ENCODE measurements at regions not wholly inside any gene's neighbourhood (a gene's known extent, or its start where the extent isn't known, plus 50 kb on each side); places are given as distances from the start of the nearest gene placed in this dataset.

- TF ChIP-seq YY1 (IDR thresholded peaks at IDR 0.05; ENCODE audit: insufficient read depth, insufficient read length), result no peak
- TF ChIP-seq SUZ12 (IDR thresholded peaks at IDR 0.05; ENCODE audit: extremely low read depth, insufficient read depth, insufficient read length), result no peak
- TF ChIP-seq ZNF274 (IDR thresholded peaks at IDR 0.05; ENCODE audit: low read depth, low read length), result no peak
- Histone ChIP-seq H3K4me1 (ENCODE audit: insufficient read depth, insufficient read length) (no peaks in the 10 kb centered on the region), H3K27me3 (ENCODE audit: insufficient read depth, insufficient read length) (no peaks in the 10 kb centered on the region), H3K36me3 (ENCODE audit: insufficient read depth, insufficient read length, low read length) (no peaks in the 10 kb centered on the region), H3K9ac (ENCODE audit: insufficient read length, low read depth) (no peak overlapping the region), H3K9me3 (ENCODE audit: insufficient read depth, low read length) (no peaks in the 10 kb centered on the region), H3K4me3 (ENCODE audit: insufficient read length, low read depth) (no peak overlapping the region)
- DNase-seq (ENCODE audit: low read depth, low spot score), result no peak
Measured at GRCh38 chr1:168819668-168820067, 90.7 kb upstream of the DPT start.

DNA sequence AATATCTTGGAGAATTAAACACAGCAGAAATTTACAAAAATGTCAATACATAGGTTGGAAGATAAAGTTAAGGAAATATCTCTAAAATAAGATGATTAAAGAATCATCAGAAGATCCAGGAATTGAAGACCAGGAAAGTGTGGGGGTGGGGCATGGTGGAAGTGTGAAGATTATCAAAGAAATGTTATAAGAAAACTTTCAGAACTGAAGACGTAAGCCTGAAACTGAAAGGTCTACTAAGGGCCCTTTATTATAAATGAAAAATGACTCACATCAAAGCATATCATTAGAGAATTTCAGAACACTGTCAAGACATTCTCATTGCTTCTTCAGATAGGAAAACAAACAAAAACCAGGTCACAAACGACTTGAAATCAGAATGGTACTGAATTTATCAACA lies 92.4 kb upstream of the DPT start:
- Histone ChIP-seq H3K4me3 (ENCODE audit: insufficient read length, low read depth) (no peak overlapping the region), H3K36me3 (ENCODE audit: insufficient read depth, insufficient read length, low read length) (no peaks in the 10 kb centered on the region), H3K9me3 (ENCODE audit: insufficient read depth, low read length) (no peaks in the 10 kb centered on the region), H3K4me1 (ENCODE audit: insufficient read depth, insufficient read length) (no peaks in the 10 kb centered on the region), H3K9ac (ENCODE audit: insufficient read length, low read depth) (no peak overlapping the region), H3K27me3 (ENCODE audit: insufficient read depth, insufficient read length) (no peaks in the 10 kb centered on the region)
- DNase-seq (ENCODE audit: low read depth, low spot score), result no peak
- TF ChIP-seq ZNF274 (IDR thresholded peaks at IDR 0.05; ENCODE audit: low read depth, low read length), result no peak
- TF ChIP-seq SUZ12 (IDR thresholded peaks at IDR 0.05; ENCODE audit: extremely low read depth, insufficient read depth, insufficient read length), result no peak
- TF ChIP-seq YY1 (IDR thresholded peaks at IDR 0.05; ENCODE audit: insufficient read depth, insufficient read length), result no peak

DNA sequence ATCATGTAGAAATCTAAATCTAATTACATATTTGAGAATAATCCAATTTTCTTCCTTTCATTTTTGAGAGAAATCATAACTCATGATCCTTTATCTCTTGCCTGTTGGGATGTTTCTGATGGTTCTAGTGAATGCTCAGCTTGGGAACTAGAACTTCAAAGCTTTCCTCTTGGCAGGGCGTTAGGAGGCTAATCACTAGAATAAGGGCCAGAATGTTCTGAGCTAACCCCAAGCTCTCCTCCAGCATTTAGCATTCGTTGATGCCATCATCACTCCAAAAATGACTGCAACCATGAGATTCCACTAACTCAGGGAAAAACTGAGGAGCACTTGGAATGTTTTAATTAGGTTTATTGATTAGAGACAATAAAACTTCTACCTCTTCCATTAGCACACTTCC lies 93.9 kb upstream of the DPT start:
- no peaks in the 10 kb centered on the region for H3K9me3 ChIP-seq (ENCODE audit: insufficient read depth, low read length)
- DNase-seq (ENCODE audit: low read depth, low spot score), result no peak
- no peak overlapping the region for H3K9ac ChIP-seq (ENCODE audit: insufficient read length, low read depth)
- H3K4me1 ChIP-seq (ENCODE audit: insufficient read depth, insufficient read length), result no peaks in the 10 kb centered on the region
- TF ChIP-seq ZNF274 (IDR thresholded peaks at IDR 0.05; ENCODE audit: low read depth, low read length) (no peak), SUZ12 (IDR thresholded peaks at IDR 0.05; ENCODE audit: extremely low read depth, insufficient read depth, insufficient read length) (no peak), YY1 (IDR thresholded peaks at IDR 0.05; ENCODE audit: insufficient read depth, insufficient read length) (no peak)
- no peaks in the 10 kb centered on the region for H3K36me3 ChIP-seq (ENCODE audit: insufficient read depth, insufficient read length, low read length)
- no peak overlapping the region for H3K4me3 ChIP-seq (ENCODE audit: insufficient read length, low read depth)
- no peaks in the 10 kb centered on the region for H3K27me3 ChIP-seq (ENCODE audit: insufficient read depth, insufficient read length)

GRCh38 chr1:168823988-168824387 lies 95.0 kb upstream of the DPT start:
- no peak overlapping the region for H3K4me3 ChIP-seq (ENCODE audit: insufficient read length, low read depth)
- H3K4me1 ChIP-seq (ENCODE audit: insufficient read depth, insufficient read length), result no peaks in the 10 kb centered on the region
- H3K9me3 ChIP-seq (ENCODE audit: insufficient read depth, low read length), result no peaks in the 10 kb centered on the region
- H3K9ac ChIP-seq (ENCODE audit: insufficient read length, low read depth), result no peak overlapping the region
- TF ChIP-seq YY1 (IDR thresholded peaks at IDR 0.05; ENCODE audit: insufficient read depth, insufficient read length) (no peak), SUZ12 (IDR thresholded peaks at IDR 0.05; ENCODE audit: extremely low read depth, insufficient read depth, insufficient read length) (no peak), ZNF274 (IDR thresholded peaks at IDR 0.05; ENCODE audit: low read depth, low read length) (no peak)
- no peaks in the 10 kb centered on the region for H3K36me3 ChIP-seq (ENCODE audit: insufficient read depth, insufficient read length, low read length)
- no peak for DNase-seq (ENCODE audit: low read depth, low spot score)
- no peaks in the 10 kb centered on the region for H3K27me3 ChIP-seq (ENCODE audit: insufficient read depth, insufficient read length)

- Histone ChIP-seq H3K9me3 (ENCODE audit: insufficient read depth, low read length) (no peaks in the 10 kb centered on the region), H3K27me3 (ENCODE audit: insufficient read depth, insufficient read length) (no peaks in the 10 kb centered on the region), H3K4me3 (ENCODE audit: insufficient read length, low read depth) (no peak overlapping the region), H3K9ac (ENCODE audit: insufficient read length, low read depth) (no peak overlapping the region), H3K36me3 (ENCODE audit: insufficient read depth, insufficient read length, low read length) (no peaks in the 10 kb centered on the region), H3K4me1 (ENCODE audit: insufficient read depth, insufficient read length) (no peaks in the 10 kb centered on the region)
- no peak for DNase-seq (ENCODE audit: low read depth, low spot score)
- TF ChIP-seq YY1 (IDR thresholded peaks at IDR 0.05; ENCODE audit: insufficient read depth, insufficient read length), result no peak
- no peak for TF ChIP-seq SUZ12 (IDR thresholded peaks at IDR 0.05; ENCODE audit: extremely low read depth, insufficient read depth, insufficient read length)
- no peak for TF ChIP-seq ZNF274 (IDR thresholded peaks at IDR 0.05; ENCODE audit: low read depth, low read length)
Measured at GRCh38 chr1:168824418-168825065, 95.5 kb upstream of the DPT start.

DNA sequence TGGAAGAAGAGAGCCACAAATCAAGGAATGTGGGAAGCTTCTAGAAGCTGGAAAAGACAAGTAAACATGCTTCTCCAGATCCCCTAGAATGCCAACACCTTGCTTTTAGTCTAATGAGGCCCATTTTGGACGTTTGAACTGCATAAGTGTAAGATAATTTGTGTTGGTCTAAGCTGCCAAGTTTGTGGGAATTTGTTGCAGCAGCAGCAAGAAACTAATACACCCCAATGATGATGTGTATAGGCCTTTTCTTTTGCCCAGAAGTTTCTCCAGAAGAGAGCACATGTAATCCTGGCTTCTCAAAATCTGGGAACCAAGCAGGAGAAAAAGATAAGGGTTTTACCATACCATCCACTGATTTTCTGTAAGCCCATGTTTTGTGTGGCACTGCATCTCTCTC lies 96.1 kb upstream of the DPT start:
- Histone ChIP-seq H3K36me3 (ENCODE audit: insufficient read depth, insufficient read length, low read length) (no peaks in the 10 kb centered on the region), H3K4me3 (ENCODE audit: insufficient read length, low read depth) (no peak overlapping the region), H3K9ac (ENCODE audit: insufficient read length, low read depth) (no peak overlapping the region), H3K9me3 (ENCODE audit: insufficient read depth, low read length) (no peaks in the 10 kb centered on the region), H3K4me1 (ENCODE audit: insufficient read depth, insufficient read length) (no peaks in the 10 kb centered on the region), H3K27me3 (ENCODE audit: insufficient read depth, insufficient read length) (no peaks in the 10 kb centered on the region)
- TF ChIP-seq ZNF274 (IDR thresholded peaks at IDR 0.05; ENCODE audit: low read depth, low read length), result no peak
- TF ChIP-seq YY1 (IDR thresholded peaks at IDR 0.05; ENCODE audit: insufficient read depth, insufficient read length), result no peak
- no peak for TF ChIP-seq SUZ12 (IDR thresholded peaks at IDR 0.05; ENCODE audit: extremely low read depth, insufficient read depth, insufficient read length)
- no peak for DNase-seq (ENCODE audit: low read depth, low spot score)

- Histone ChIP-seq H3K9me3 (ENCODE audit: insufficient read depth, low read length) (no peaks in the 10 kb centered on the region), H3K27me3 (ENCODE audit: insufficient read depth, insufficient read length) (no peaks in the 10 kb centered on the region), H3K36me3 (ENCODE audit: insufficient read depth, insufficient read length, low read length) (no peaks in the 10 kb centered on the region), H3K4me1 (ENCODE audit: insufficient read depth, insufficient read length) (no peaks in the 10 kb centered on the region), H3K9ac (ENCODE audit: insufficient read length, low read depth) (no peak overlapping the region), H3K4me3 (ENCODE audit: insufficient read length, low read depth) (no peak overlapping the region)
- TF ChIP-seq YY1 (IDR thresholded peaks at IDR 0.05; ENCODE audit: insufficient read depth, insufficient read length) (no peak), ZNF274 (IDR thresholded peaks at IDR 0.05; ENCODE audit: low read depth, low read length) (no peak), SUZ12 (IDR thresholded peaks at IDR 0.05; ENCODE audit: extremely low read depth, insufficient read depth, insufficient read length) (no peak)
- no peak for DNase-seq (ENCODE audit: low read depth, low spot score)
Measured at GRCh38 chr1:168825820-168826219, 96.8 kb upstream of the DPT start.
